OCI-LY1 (cell line): ENCODE measurements at regions not wholly inside any gene's neighbourhood (a gene's known extent, or its start where the extent isn't known, plus 50 kb on each side); places are given as distances from the start of the nearest gene placed in this dataset.

Source experiments
- H2AFZ ChIP-seq: fragments of 200-600 bp; sonication (generic), shearing (Covaris generic); 2 replicates; pipeline ENCODE4 v1.6.0; 2014; ENCODE audit warnings: antibody characterized with exemption, mild to moderate bottlenecking, low read length
- H3F3A ChIP-seq: fragments of 200-600 bp; sonication (generic), shearing (Covaris generic); 2 replicates; pipeline ENCODE4 v1.6.0; 2014; ENCODE audit warnings: mild to moderate bottlenecking, antibody characterized with exemption, low read length, moderate library complexity; ENCODE audit not compliant: insufficient read depth
- H3K27ac ChIP-seq: fragments of 200-600 bp; sonication (generic); 2 replicates; pipeline ENCODE4 v1.5.1; 2014; ENCODE audit warnings: low read length, mixed run types, mild to moderate bottlenecking, low read depth; ENCODE audit not compliant: poor library complexity, severe bottlenecking
- H3K27me3 ChIP-seq: fragments of 200-600 bp; sonication (generic); 2 replicates; pipeline ENCODE4 v1.6.0; 2014; ENCODE audit warnings: antibody characterized with exemption, mild to moderate bottlenecking, low read length, moderate library complexity; ENCODE audit not compliant: insufficient read depth
- H3K36me3 ChIP-seq: fragments of 200-600 bp; sonication (generic); 2 replicates; pipeline ENCODE4 v1.6.1; 2014; ENCODE audit warnings: mild to moderate bottlenecking, antibody characterized with exemption, low read length, moderate library complexity, mixed read lengths; ENCODE audit not compliant: insufficient read depth
- H3K4me1 ChIP-seq: fragments of 200-600 bp; sonication (generic); 2 replicates; pipeline ENCODE4 v1.5.1; 2014; ENCODE audit warnings: mild to moderate bottlenecking, low read length, moderate library complexity; ENCODE audit not compliant: insufficient read depth, severe bottlenecking
- H3K4me2 ChIP-seq: fragments of 200-600 bp; sonication (generic), shearing (Covaris generic); 2 replicates; pipeline ENCODE4 v1.6.1; 2014; ENCODE audit warnings: low read length
- H3K4me3 ChIP-seq: fragments of 200-600 bp; sonication (generic); 2 replicates; pipeline ENCODE4 v1.5.1; 2014; ENCODE audit warnings: low read length, low read depth, mild to moderate bottlenecking, mixed read lengths; ENCODE audit not compliant: poor library complexity, severe bottlenecking
- H3K79me2 ChIP-seq: fragments of 200-600 bp; shearing (Covaris generic); 2 replicates; pipeline ENCODE4 v1.6.1; 2016; ENCODE audit warnings: mixed run types, low read length, mixed read lengths; ENCODE audit not compliant: insufficient read depth
- H3K9ac ChIP-seq: fragments of 200-600 bp; sonication (generic), shearing (Covaris generic); 2 replicates; pipeline ENCODE4 v1.6.1; 2014; ENCODE audit warnings: mild to moderate bottlenecking, low read length, mixed read lengths
- H3K9me2 ChIP-seq: fragments of 200-600 bp; sonication (generic), shearing (Covaris generic); 2 replicates; pipeline ENCODE4 v1.6.1; 2014; ENCODE audit warnings: low read depth, mild to moderate bottlenecking, low read length, mixed read lengths
- H3K9me3 ChIP-seq: fragments of 200-600 bp; shearing (Covaris generic); 2 replicates; pipeline ENCODE4 v1.6.1; 2014; ENCODE audit warnings: low read length, mixed read lengths
- H4K20me1 ChIP-seq: fragments of 200-600 bp; sonication (generic), shearing (Covaris generic); 2 replicates; pipeline ENCODE4 v1.6.0; 2016; ENCODE audit warnings: mild to moderate bottlenecking, low read length; ENCODE audit not compliant: insufficient read depth
- CTCF ChIP-seq: fragments of 200-600 bp; sonication (generic), shearing (Covaris generic); IDR thresholded peaks from 2 replicates; pipeline ENCODE4 v1.5.1; 2017; ENCODE audit warnings: mild to moderate bottlenecking, antibody characterized with exemption, low read length, moderate library complexity, mixed read lengths
- EZH2 ChIP-seq: fragments of 200-600 bp; sonication (generic), shearing (Covaris generic); IDR thresholded peaks from 2 replicates; pipeline ENCODE4 v1.8.0; 2017; ENCODE audit warnings: borderline replicate concordance, mixed run types, mild to moderate bottlenecking, antibody characterized with exemption, low read length, moderate library complexity, mixed read lengths

DNA sequence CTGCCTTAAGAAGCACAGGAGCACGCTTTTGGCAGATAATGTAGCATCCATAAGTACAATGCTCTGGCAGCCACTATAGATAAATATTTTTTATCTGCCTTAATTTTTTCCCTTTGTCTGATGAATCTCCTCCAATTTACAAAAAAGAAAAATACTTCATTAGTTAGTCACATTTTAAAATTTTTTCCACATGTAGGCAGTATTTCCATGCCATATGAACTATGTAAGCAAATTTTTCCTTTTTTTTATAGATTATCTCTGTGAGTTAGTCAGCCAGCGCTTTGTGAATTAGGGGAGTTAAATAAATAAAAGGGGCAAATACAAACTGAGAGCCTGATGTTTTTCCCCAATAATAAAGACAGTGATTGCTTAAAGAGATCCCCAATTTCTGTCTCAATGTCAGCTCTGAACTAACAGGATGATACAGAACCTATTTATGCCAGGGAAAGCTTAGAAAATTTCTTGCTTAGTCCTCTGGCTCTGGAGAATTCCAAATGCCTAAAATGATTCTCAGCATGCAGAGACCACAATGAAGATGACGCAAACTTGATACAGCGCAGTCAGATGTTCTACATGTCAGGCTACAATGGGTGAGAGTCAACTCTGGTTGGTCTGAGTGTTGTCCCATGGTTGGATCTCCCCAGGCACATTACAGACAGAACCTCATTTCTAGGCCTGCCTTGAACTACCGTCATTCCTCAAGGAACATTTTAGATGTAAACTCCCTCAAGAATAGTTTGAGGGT lies 390.4 kb upstream of the CDH6 start:
- Histone ChIP-seq H3K9me2 (no peaks in the 10 kb centered on the region), H3K9me3 (no peaks in the 10 kb centered on the region), H2AFZ (no peak overlapping the region), H3K4me2 (no peak overlapping the region), H3K4me1 (no peaks in the 10 kb centered on the region), H3K4me3 (no peak overlapping the region), H3K27ac (no peak overlapping the region), H4K20me1 (no peaks in the 10 kb centered on the region), H3K79me2 (no peaks in the 10 kb centered on the region), H3K9ac (no peak overlapping the region), H3F3A (no peaks in the 10 kb centered on the region), H3K27me3 (no peaks in the 10 kb centered on the region), H3K36me3 (no peaks in the 10 kb centered on the region)
- TF ChIP-seq EZH2 (no peak), CTCF (no peak)

DNA sequence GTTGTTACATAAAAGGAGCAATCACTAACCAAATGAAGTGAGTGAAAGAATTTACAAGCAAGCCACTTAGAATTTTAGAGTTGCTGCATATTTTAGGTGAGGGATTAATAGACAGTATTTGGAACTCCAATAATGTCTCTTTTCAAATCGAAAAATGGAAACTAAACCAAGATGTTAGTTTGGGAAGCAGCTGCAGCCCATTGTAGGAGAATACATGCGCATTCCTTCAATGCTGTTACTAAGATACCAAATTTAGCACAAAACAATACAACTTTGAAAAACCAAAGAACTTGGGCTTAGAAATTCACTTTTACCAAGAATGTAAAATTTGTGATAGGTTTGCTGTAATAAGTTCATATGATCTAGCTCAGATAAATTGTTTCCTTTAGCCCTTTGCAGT lies 411.8 kb upstream of the CDH6 start:
- H3K36me3 ChIP-seq: no peaks in the 10 kb centered on the region
- TF ChIP-seq CTCF: no peak
- TF ChIP-seq EZH2: no peak
- no peaks in the 10 kb centered on the region for H3K4me1 ChIP-seq
- H3K9me3 ChIP-seq: no peaks in the 10 kb centered on the region
- H3K27ac ChIP-seq: no peak overlapping the region
- H3K9me2 ChIP-seq: no peaks in the 10 kb centered on the region
- H3K79me2 ChIP-seq: no peaks in the 10 kb centered on the region
- no peaks in the 10 kb centered on the region for H3F3A ChIP-seq
- H2AFZ ChIP-seq: no peak overlapping the region
- H3K9ac ChIP-seq: no peak overlapping the region
- no peaks in the 10 kb centered on the region for H4K20me1 ChIP-seq
- no peak overlapping the region for H3K4me3 ChIP-seq
- no peaks in the 10 kb centered on the region for H3K27me3 ChIP-seq
- H3K4me2 ChIP-seq: no peak overlapping the region

DNA sequence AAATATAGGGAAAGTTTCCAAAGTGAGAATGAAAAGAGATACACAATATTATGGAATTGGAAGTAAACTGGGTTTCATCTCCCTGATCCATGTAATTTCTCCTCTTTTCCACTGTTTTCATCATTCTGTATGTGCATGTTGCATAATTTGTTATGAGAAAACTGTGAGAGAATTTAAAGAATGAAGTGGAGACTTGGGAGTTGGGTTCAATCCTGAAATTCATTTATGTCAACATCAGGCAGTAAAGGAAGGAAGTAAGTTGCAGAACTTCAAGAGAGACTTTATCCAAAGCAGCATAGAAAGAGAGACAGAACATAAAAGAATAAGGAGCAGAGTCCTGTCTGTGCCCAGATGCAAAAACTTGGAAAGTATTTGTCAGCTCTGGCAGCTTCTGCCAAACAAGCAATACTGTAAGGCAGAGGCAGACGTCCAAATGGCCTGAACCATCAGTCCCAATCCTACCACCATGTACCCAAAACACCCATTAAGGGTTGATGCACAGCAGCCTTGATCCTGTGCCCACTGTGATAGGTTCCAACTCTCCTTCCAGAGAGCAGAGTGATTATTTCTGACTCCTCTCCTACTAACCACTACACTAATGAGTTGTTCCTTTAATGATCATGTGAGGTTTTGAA lies 425.3 kb upstream of the CDH6 start:
- TF ChIP-seq EZH2: no peak
- TF ChIP-seq CTCF: no peak
- H3K4me3 ChIP-seq: no peak overlapping the region
- no peak overlapping the region for H2AFZ ChIP-seq
- no peaks in the 10 kb centered on the region for H3K9me2 ChIP-seq
- H3K36me3 ChIP-seq: no peaks in the 10 kb centered on the region
- H3K4me2 ChIP-seq: no peak overlapping the region
- no peaks in the 10 kb centered on the region for H3K4me1 ChIP-seq
- H4K20me1 ChIP-seq: no peaks in the 10 kb centered on the region
- no peaks in the 10 kb centered on the region for H3K79me2 ChIP-seq
- H3K27me3 ChIP-seq: no peaks in the 10 kb centered on the region
- H3K9ac ChIP-seq: no peak overlapping the region
- H3K27ac ChIP-seq: no peak overlapping the region
- H3F3A ChIP-seq: no peaks in the 10 kb centered on the region
- no peaks in the 10 kb centered on the region for H3K9me3 ChIP-seq
